Body of pancreas (tissue), 4 donors: ENCODE measurements at regions not wholly inside any gene's neighbourhood (a gene's known extent, or its start where the extent isn't known, plus 50 kb on each side); places are given as distances from the start of the nearest gene placed in this dataset.

Experiments used
- POLR2A ChIP-seq, 3 donors: fragments of 450-650 bp; IDR thresholded peaks; one replicate each; pipeline ENCODE4 v1.6.1; 2016; ENCODE audit warnings: antibody characterized with exemption in 3 of 3, mild to moderate bottlenecking in 2 of 3
- TF ChIP-seq, protein P1 (sequence below), 7 experiments: fragments of 450-650 bp in 4 of 7; fragments of 200-600 bp in 3 of 7; sonication (generic) in 3 of 7; IDR thresholded peaks; one replicate each; pipeline ENCODE4 v1.5.1; 2016 to 2019; ENCODE audit warnings: antibody characterized with exemption in 7 of 7

DNA sequence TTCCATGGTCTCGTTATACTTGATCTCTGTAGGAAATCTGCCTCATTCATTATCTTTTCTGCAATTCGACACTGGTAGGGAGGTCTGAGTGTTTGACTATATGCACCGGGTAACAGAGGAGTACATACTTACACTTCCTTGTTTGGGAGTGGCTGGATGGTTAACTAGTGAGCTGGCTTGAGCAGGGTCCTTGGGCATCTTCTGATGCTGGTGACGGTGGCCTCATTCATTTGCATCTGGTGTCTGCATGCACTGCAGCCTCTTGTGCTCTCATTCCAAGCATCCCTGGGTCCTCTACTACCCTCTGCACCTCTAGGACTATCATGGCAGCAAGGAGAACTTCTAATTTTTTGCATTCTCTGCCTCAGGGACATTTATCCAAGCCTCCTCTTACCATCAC lies 100.0 kb upstream of the TCF4 start:
- TF ChIP-seq, protein P1, sequence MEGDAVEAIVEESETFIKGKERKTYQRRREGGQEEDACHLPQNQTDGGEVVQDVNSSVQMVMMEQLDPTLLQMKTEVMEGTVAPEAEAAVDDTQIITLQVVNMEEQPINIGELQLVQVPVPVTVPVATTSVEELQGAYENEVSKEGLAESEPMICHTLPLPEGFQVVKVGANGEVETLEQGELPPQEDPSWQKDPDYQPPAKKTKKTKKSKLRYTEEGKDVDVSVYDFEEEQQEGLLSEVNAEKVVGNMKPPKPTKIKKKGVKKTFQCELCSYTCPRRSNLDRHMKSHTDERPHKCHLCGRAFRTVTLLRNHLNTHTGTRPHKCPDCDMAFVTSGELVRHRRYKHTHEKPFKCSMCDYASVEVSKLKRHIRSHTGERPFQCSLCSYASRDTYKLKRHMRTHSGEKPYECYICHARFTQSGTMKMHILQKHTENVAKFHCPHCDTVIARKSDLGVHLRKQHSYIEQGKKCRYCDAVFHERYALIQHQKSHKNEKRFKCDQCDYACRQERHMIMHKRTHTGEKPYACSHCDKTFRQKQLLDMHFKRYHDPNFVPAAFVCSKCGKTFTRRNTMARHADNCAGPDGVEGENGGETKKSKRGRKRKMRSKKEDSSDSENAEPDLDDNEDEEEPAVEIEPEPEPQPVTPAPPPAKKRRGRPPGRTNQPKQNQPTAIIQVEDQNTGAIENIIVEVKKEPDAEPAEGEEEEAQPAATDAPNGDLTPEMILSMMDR (IDR thresholded peaks at IDR 0.05), result no peak
- no peak for TF ChIP-seq POLR2A (IDR thresholded peaks at IDR 0.05)
